ENCODE measurements at regions not wholly inside any gene's neighbourhood (a gene's known extent, or its start where the extent isn't known, plus 50 kb on each side); places are given as distances from the start of the nearest gene placed in this dataset.

- H3K27ac Mint-ChIP-seq = no peak overlapping the region
- no peaks in the 10 kb centered on the region for H3K36me3 Mint-ChIP-seq (ENCODE audit: low read depth)
- H3K27me3 Mint-ChIP-seq (ENCODE audit: low read depth) = no peaks in the 10 kb centered on the region
- no peak for DNase-seq (ENCODE audit: low spot score)
- peaks cover 6% of the 10 kb centered on the region for H3K9me3 Mint-ChIP-seq
- H3K4me3 Mint-ChIP-seq = no peak overlapping the region
- H3K4me1 Mint-ChIP-seq (ENCODE audit: low read depth) = no peaks in the 10 kb centered on the region
Measured at GRCh38 chr6:155936551-155936950, 480.9 kb upstream of the NOX3 start.

- H3K4me3 Mint-ChIP-seq = no peak overlapping the region
- no peaks in the 10 kb centered on the region for H3K27me3 Mint-ChIP-seq (ENCODE audit: low read depth)
- no peaks in the 10 kb centered on the region for H3K36me3 Mint-ChIP-seq (ENCODE audit: low read depth)
- DNase-seq (ENCODE audit: low spot score) = no peak
- no peak overlapping the region for H3K27ac Mint-ChIP-seq
- no peaks in the 10 kb centered on the region for H3K4me1 Mint-ChIP-seq (ENCODE audit: low read depth)
- H3K9me3 Mint-ChIP-seq = peaks cover 6% of the 10 kb centered on the region
Measured at GRCh38 chr6:155936127-155936526, 480.5 kb upstream of the NOX3 start.

DNA sequence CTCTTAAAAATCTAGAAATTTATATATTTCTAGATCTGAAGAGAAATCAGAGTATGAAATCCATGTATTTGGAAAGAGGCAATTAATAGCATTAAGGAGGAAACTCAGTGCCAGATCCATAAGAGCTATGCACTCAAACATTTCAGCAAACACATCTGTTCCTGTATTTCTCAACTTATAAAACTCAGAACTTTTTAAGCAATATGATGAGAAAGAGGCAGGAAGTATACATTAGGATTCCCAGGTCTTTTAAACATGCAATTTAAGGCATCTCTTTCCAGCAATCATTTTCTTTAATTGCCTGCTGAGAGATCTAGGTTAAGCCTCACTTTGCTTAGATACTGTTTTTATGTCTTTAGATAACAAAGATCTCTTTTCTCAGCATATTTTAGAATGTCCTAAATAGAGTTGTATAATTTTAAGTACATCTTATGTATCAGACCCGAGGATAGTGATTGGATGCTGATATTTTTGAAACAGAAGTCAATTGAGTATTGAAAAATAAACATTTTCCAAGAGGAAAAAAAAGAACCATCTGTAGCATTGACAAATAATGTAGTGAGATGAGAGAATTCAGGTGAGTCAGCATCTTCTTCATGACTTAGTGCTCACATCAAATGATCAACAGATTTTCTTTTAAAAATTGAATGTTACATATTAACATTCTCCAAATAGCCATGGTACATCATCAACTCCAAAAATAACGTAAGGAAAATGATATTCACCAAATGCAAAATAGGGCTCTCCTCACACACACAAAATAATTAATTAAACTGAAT lies 461.4 kb upstream of the NOX3 start:
- Mint-ChIP-seq H3K4me3 (no peak overlapping the region), H3K27ac (no peak overlapping the region), H3K4me1 (ENCODE audit: low read depth) (no peaks in the 10 kb centered on the region), H3K27me3 (ENCODE audit: low read depth) (no peaks in the 10 kb centered on the region), H3K36me3 (ENCODE audit: low read depth) (no peaks in the 10 kb centered on the region), H3K9me3 (no peaks in the 10 kb centered on the region)
- no peak for DNase-seq (ENCODE audit: low spot score)

DNA sequence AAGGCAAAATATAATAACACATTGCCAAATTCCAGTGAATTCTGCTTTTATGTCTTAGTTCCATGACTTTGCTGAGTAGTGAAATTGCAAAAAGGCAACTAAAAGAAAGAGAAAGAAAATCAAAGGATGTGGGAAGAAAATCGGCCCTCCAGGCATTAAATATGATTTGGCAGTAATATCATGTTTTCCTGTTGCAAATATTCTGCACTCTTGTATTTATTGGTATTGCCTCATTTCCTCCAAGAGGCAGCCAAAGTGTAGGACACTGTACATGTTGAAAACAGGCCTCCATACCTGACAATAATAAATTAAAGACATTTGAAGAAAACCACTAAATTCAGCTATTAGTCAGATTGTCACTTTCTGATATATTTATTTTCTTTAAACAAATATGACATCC lies 460.0 kb upstream of the NOX3 start:
- H3K36me3 Mint-ChIP-seq (ENCODE audit: low read depth) = no peaks in the 10 kb centered on the region
- no peak overlapping the region for H3K27ac Mint-ChIP-seq
- H3K27me3 Mint-ChIP-seq (ENCODE audit: low read depth) = no peaks in the 10 kb centered on the region
- DNase-seq (ENCODE audit: low spot score) = no peak
- no peaks in the 10 kb centered on the region for H3K9me3 Mint-ChIP-seq
- no peaks in the 10 kb centered on the region for H3K4me1 Mint-ChIP-seq (ENCODE audit: low read depth)
- no peak overlapping the region for H3K4me3 Mint-ChIP-seq

DNA sequence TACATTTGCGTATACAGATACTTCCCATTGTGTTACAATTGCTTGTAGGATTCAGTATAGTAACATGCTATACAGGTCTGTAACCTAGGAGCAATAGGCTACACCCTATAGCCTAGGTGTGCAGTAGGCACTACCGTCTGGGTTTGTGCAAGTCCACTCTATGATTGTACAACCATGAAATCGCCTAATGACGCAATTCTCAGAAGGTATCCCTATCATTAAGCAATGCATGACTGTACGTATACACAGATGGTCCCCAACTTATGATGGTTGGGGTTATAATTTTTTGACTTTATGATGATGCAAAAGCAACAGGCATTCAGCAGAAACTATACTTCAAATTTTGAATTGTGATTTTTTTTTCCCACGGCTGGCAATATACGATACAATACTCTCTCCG lies 458.2 kb upstream of the NOX3 start:
- Mint-ChIP-seq H3K9me3 (peaks cover under 1% of the 10 kb centered on the region), H3K27me3 (ENCODE audit: low read depth) (no peaks in the 10 kb centered on the region), H3K36me3 (ENCODE audit: low read depth) (no peaks in the 10 kb centered on the region), H3K27ac (no peak overlapping the region), H3K4me3 (no peak overlapping the region), H3K4me1 (ENCODE audit: low read depth) (no peaks in the 10 kb centered on the region)
- no peak for DNase-seq (ENCODE audit: low spot score)

- Mint-ChIP-seq H3K4me3 (no peak overlapping the region), H3K27ac (no peak overlapping the region), H3K4me1 (ENCODE audit: low read depth) (no peaks in the 10 kb centered on the region), H3K36me3 (ENCODE audit: low read depth) (no peaks in the 10 kb centered on the region), H3K27me3 (ENCODE audit: low read depth) (no peaks in the 10 kb centered on the region), H3K9me3 (peaks cover 5% of the 10 kb centered on the region)
- DNase-seq (ENCODE audit: low spot score) = no peak
Measured at GRCh38 chr6:155909710-155910109, 454.1 kb upstream of the NOX3 start.

DNA sequence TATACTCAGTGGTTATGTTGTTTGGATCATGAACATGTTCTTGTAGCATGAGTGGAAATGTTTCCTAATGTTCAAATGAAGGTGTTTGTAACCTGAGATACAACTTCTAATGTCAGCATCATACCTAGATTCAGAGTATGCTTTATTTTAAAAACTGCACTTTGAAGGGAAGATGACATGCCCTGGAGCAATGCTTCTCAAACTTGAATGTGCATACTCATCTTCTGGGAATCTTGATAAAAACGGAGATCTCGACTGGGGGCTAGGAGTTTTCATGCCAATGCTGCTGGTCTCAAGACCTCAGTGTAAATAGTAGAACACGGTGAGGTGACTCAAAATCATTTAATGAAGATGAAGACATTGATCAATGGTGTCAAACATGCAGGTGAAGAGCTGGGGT lies 440.0 kb upstream of the NOX3 start:
- Mint-ChIP-seq H3K27ac (no peak overlapping the region), H3K27me3 (ENCODE audit: low read depth) (no peaks in the 10 kb centered on the region), H3K4me3 (no peak overlapping the region), H3K4me1 (ENCODE audit: low read depth) (no peaks in the 10 kb centered on the region), H3K9me3 (no peaks in the 10 kb centered on the region), H3K36me3 (ENCODE audit: low read depth) (no peaks in the 10 kb centered on the region)
- no peak for DNase-seq (ENCODE audit: low spot score)

DNA sequence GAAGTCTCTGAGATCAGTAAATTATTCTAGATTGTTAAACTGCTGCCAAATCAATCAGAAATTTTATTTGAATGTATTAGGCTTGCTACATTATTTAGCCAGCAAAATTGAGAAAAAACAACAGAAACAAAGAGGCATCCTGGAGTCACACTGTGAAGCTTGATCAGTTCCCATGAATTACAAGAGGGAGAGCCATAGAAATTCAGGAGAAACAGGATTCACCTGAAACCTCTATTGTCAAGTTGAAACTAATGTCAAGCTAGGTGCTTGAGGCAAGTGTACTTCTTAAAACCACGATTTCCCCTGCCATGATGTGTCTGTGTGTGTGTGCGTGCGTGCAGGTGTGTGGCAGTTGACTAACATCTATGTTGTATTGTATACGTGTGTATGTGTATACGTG lies 439.1 kb upstream of the NOX3 start:
- Mint-ChIP-seq H3K9me3 (no peaks in the 10 kb centered on the region), H3K27ac (no peak overlapping the region), H3K27me3 (ENCODE audit: low read depth) (no peaks in the 10 kb centered on the region), H3K36me3 (ENCODE audit: low read depth) (no peaks in the 10 kb centered on the region), H3K4me3 (no peak overlapping the region), H3K4me1 (ENCODE audit: low read depth) (no peaks in the 10 kb centered on the region)
- DNase-seq (ENCODE audit: low spot score) = no peak

DNA sequence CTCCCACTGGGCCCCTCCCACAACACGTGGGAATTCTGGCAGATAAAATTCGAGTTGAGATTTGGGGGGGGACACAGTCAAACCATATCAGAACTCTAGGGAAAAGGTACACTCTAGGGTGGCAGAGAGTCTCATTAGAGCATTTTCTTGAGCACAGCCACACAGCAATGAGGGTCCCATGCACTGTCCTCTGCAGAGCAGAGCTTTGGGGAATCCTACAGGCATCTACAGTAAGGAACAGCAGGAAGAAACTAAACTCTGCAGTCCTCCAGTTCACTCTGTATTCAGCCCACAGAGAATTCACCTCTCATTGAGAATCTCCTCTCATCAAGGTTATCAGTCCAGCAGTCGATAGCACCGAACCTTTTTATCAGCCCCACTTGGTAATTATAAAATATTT lies 438.6 kb upstream of the NOX3 start:
- no peaks in the 10 kb centered on the region for H3K4me1 Mint-ChIP-seq (ENCODE audit: low read depth)
- no peaks in the 10 kb centered on the region for H3K36me3 Mint-ChIP-seq (ENCODE audit: low read depth)
- no peak for DNase-seq (ENCODE audit: low spot score)
- no peak overlapping the region for H3K4me3 Mint-ChIP-seq
- no peaks in the 10 kb centered on the region for H3K9me3 Mint-ChIP-seq
- no peaks in the 10 kb centered on the region for H3K27me3 Mint-ChIP-seq (ENCODE audit: low read depth)
- no peak overlapping the region for H3K27ac Mint-ChIP-seq

- Mint-ChIP-seq H3K36me3 (ENCODE audit: low read depth) (no peaks in the 10 kb centered on the region), H3K9me3 (no peaks in the 10 kb centered on the region), H3K27me3 (ENCODE audit: low read depth) (no peaks in the 10 kb centered on the region), H3K4me1 (ENCODE audit: low read depth) (no peaks in the 10 kb centered on the region), H3K4me3 (no peak overlapping the region), H3K27ac (no peak overlapping the region)
- DNase-seq (ENCODE audit: low spot score) = no peak
Measured at GRCh38 chr6:155890409-155890808, 434.8 kb upstream of the NOX3 start.

- Mint-ChIP-seq H3K36me3 (ENCODE audit: low read depth) (no peaks in the 10 kb centered on the region), H3K9me3 (no peaks in the 10 kb centered on the region), H3K27me3 (ENCODE audit: low read depth) (no peaks in the 10 kb centered on the region), H3K4me1 (ENCODE audit: low read depth) (no peaks in the 10 kb centered on the region), H3K27ac (no peak overlapping the region), H3K4me3 (no peak overlapping the region)
- no peak for DNase-seq (ENCODE audit: low spot score)
Measured at GRCh38 chr6:155889410-155889809, 433.8 kb upstream of the NOX3 start.

- Mint-ChIP-seq H3K27me3 (ENCODE audit: low read depth) (no peaks in the 10 kb centered on the region), H3K4me1 (ENCODE audit: low read depth) (no peaks in the 10 kb centered on the region), H3K36me3 (ENCODE audit: low read depth) (no peaks in the 10 kb centered on the region), H3K27ac (no peak overlapping the region), H3K9me3 (no peaks in the 10 kb centered on the region), H3K4me3 (no peak overlapping the region)
- DNase-seq (ENCODE audit: low spot score) = no peak
Measured at GRCh38 chr6:155887421-155887820, 431.8 kb upstream of the NOX3 start.

GRCh38 chr6:155883741-155884140 lies 428.1 kb upstream of the NOX3 start:
- Mint-ChIP-seq H3K27ac (no peak overlapping the region), H3K36me3 (ENCODE audit: low read depth) (no peaks in the 10 kb centered on the region), H3K4me3 (no peak overlapping the region), H3K27me3 (ENCODE audit: low read depth) (no peaks in the 10 kb centered on the region), H3K9me3 (no peaks in the 10 kb centered on the region), H3K4me1 (ENCODE audit: low read depth) (no peaks in the 10 kb centered on the region)
- no peak for DNase-seq (ENCODE audit: low spot score)

DNA sequence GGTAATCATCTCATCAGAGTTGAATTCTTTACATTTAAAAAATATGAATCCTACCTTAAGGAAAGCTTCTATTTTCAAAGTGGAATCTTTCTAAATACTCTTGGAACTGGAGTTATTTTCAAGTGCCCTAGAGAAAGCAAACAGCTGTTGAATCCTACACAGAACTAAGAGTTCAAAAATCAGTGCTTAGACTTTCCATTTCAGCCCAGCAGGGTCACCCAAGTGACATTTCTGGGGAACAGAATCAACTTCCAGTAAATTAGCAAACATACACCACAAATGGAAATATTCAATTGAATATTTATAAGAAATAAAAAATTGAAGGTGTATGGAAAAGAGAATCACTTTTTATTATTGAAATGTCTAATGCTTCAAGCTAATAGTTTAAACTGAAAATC lies 427.7 kb upstream of the NOX3 start:
- Mint-ChIP-seq H3K36me3 (ENCODE audit: low read depth) (no peaks in the 10 kb centered on the region), H3K27ac (no peak overlapping the region), H3K4me1 (ENCODE audit: low read depth) (no peaks in the 10 kb centered on the region), H3K9me3 (no peaks in the 10 kb centered on the region), H3K4me3 (no peak overlapping the region), H3K27me3 (ENCODE audit: low read depth) (no peaks in the 10 kb centered on the region)
- no peak for DNase-seq (ENCODE audit: low spot score)
